ENCODE measurements at regions not wholly inside any gene's neighbourhood (a gene's known extent, or its start where the extent isn't known, plus 50 kb on each side); places are given as distances from the start of the nearest gene placed in this dataset.

DNA sequence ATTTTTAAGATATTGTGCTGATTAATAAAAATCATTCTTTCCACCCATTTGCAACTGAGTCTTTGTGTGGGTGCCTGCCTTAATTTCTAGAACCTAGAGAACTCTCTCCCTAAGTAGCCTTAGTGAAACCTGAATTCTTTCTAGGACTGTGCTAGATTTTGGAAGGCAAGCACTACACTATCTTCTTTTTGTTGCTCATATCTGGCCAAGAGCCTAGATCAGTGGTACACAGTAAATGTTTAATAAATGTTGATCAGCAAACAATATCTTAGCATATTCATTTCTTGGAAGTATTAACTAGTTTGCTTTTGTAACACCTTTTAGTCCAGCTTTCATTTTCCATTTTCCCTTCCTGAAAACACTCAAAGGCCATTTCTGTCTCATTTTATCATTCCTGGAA is 108.5 kb upstream of the CARMIL1 start:
- peaks cover 17% of the 10 kb centered on the region for H3K4me1 ChIP-seq (ENCODE audit: insufficient read depth)
- no peaks in the 10 kb centered on the region for H4K20me1 ChIP-seq (ENCODE audit: insufficient read depth, poor library complexity, severe bottlenecking)
- H3K27ac ChIP-seq, result no peak overlapping the region
- no peaks in the 10 kb centered on the region for H3K9me3 ChIP-seq (ENCODE audit: low read depth)
- H3K4me2 ChIP-seq, result no peak overlapping the region
- H3K79me2 ChIP-seq, result no peaks in the 10 kb centered on the region
- H3K4me3 ChIP-seq, result no peak overlapping the region
- no peak for DNase-seq (ENCODE audit: low spot score)
- H3K27me3 ChIP-seq, result no peaks in the 10 kb centered on the region
- no peaks in the 10 kb centered on the region for H3K9me2 ChIP-seq (replicated peaks; ENCODE audit: insufficient read depth)
- TF ChIP-seq, protein P1, sequence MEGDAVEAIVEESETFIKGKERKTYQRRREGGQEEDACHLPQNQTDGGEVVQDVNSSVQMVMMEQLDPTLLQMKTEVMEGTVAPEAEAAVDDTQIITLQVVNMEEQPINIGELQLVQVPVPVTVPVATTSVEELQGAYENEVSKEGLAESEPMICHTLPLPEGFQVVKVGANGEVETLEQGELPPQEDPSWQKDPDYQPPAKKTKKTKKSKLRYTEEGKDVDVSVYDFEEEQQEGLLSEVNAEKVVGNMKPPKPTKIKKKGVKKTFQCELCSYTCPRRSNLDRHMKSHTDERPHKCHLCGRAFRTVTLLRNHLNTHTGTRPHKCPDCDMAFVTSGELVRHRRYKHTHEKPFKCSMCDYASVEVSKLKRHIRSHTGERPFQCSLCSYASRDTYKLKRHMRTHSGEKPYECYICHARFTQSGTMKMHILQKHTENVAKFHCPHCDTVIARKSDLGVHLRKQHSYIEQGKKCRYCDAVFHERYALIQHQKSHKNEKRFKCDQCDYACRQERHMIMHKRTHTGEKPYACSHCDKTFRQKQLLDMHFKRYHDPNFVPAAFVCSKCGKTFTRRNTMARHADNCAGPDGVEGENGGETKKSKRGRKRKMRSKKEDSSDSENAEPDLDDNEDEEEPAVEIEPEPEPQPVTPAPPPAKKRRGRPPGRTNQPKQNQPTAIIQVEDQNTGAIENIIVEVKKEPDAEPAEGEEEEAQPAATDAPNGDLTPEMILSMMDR (IDR thresholded peaks at IDR 0.05; ENCODE audit: poor library complexity), result no peak
- no peak for TF ChIP-seq EZH2phosphoT487 (IDR thresholded peaks at IDR 0.05; ENCODE audit: low read depth, severe bottlenecking, unreplicated experiment)
- no peak for TF ChIP-seq EZH2 (IDR thresholded peaks at IDR 0.05; ENCODE audit: borderline replicate concordance)
- no peak overlapping the region for H2AFZ ChIP-seq
- no peaks in the 10 kb centered on the region for H3K36me3 ChIP-seq (replicated peaks; ENCODE audit: insufficient read depth, low read depth)

DNA sequence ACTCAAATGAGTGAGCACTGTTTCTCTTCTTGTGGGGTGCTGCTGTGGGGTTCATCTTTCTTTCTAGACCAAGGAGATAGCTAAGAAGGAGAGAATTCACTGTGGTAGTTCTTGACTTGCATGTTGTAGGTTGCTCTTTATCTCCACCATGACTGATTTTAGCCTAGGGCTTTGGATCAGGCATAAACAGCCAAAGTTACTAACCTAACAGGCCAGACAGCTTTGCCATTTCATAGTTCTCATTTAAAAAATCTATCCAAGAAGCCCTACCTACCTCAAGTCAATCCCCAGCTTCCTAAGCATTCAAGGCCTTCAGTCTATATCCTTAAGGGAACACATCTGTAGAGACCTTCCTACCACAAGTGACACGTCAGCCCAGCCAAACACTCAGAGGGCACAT is 107.9 kb upstream of the CARMIL1 start:
- no peak overlapping the region for H3K27ac ChIP-seq

DNA sequence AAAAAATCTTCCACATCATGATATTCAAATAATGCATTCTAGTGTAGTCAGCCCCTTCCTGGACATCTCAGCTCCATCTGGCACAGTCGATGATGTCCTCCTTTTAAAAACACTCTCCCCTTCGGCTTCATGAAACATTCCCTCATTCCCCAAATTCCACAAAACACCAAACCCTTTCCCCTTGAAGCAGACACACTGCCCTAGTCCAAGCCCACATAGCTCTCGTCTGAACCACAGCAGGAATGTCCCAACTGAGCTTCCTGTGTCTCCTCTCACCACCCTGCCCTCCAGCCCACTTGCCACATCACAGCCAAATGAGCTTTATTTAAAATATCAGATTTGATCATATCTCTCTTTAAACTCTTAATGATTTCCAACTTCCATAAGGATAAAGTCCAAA is 106.4 kb upstream of the CARMIL1 start:
- Histone ChIP-seq H3K36me3 (replicated peaks; ENCODE audit: insufficient read depth, low read depth) (no peaks in the 10 kb centered on the region), H2AFZ (no peak overlapping the region), H3K27me3 (no peaks in the 10 kb centered on the region), H3K9me3 (ENCODE audit: low read depth) (no peaks in the 10 kb centered on the region), H3K4me3 (no peak overlapping the region), H3K4me2 (no peak overlapping the region), H3K79me2 (no peaks in the 10 kb centered on the region), H4K20me1 (ENCODE audit: insufficient read depth, poor library complexity, severe bottlenecking) (no peaks in the 10 kb centered on the region), H3K9me2 (replicated peaks; ENCODE audit: insufficient read depth) (no peaks in the 10 kb centered on the region), H3K4me1 (ENCODE audit: insufficient read depth) (peaks cover 17% of the 10 kb centered on the region), H3K27ac (peak overlapping the region; percentile 70)
- no peak for DNase-seq (ENCODE audit: low spot score)
- TF ChIP-seq EZH2 (IDR thresholded peaks at IDR 0.05; ENCODE audit: borderline replicate concordance) (no peak), EZH2phosphoT487 (IDR thresholded peaks at IDR 0.05; ENCODE audit: low read depth, severe bottlenecking, unreplicated experiment) (no peak)
- TF ChIP-seq, protein P1 (IDR thresholded peaks at IDR 0.05; ENCODE audit: poor library complexity), result no peak
- 63% methylated on average over 3 of the region's 3 CpGs for WGBS (ENCODE audit: low lambda C conversion rate, missing lambda C conversion rate)

More for the DNA sequence above, 107.9 kb upstream of the CARMIL1 start:
- Histone ChIP-seq H3K27me3 (no peaks in the 10 kb centered on the region), H3K4me1 (ENCODE audit: insufficient read depth) (peaks cover 17% of the 10 kb centered on the region), H3K79me2 (no peaks in the 10 kb centered on the region), H2AFZ (no peak overlapping the region), H3K9me2 (replicated peaks; ENCODE audit: insufficient read depth) (no peaks in the 10 kb centered on the region), H3K36me3 (replicated peaks; ENCODE audit: insufficient read depth, low read depth) (no peaks in the 10 kb centered on the region), H4K20me1 (ENCODE audit: insufficient read depth, poor library complexity, severe bottlenecking) (no peaks in the 10 kb centered on the region), H3K4me2 (no peak overlapping the region), H3K9me3 (ENCODE audit: low read depth) (no peaks in the 10 kb centered on the region), H3K4me3 (no peak overlapping the region)
- no peak for TF ChIP-seq EZH2 (IDR thresholded peaks at IDR 0.05; ENCODE audit: borderline replicate concordance)
- TF ChIP-seq EZH2phosphoT487 (IDR thresholded peaks at IDR 0.05; ENCODE audit: low read depth, severe bottlenecking, unreplicated experiment), result no peak
- TF ChIP-seq, protein P1 (IDR thresholded peaks at IDR 0.05; ENCODE audit: poor library complexity), result no peak
- no peak for DNase-seq (ENCODE audit: low spot score)
- 95% methylated on average over 1 of the region's 1 CpG for whole genome bisulfite sequencing (ENCODE audit: low lambda C conversion rate, missing lambda C conversion rate)

DNA sequence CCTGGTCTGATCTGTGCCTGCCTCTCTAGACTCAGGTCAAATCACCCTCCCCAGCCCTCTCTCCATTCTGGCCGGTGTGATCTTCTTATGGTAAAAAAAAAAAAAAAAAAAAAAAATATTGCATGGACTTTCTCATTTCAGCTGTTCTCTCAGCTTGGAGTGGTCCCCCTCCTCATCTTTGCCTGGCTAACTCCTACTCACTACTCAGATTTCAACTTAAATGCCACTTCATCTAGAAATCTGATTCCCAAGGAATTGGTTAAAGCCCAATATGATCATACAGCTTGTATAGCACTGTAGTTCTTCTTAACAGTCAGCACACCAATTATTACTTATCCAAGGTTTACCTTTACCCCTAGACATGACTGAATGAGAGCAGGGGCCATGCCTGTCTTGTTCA is 105.9 kb upstream of the CARMIL1 start:
- 89% methylated on average over 1 of the region's 1 CpG for WGBS (ENCODE audit: low lambda C conversion rate, missing lambda C conversion rate)

More for the DNA sequence above, 105.9 kb upstream of the CARMIL1 start:
- Histone ChIP-seq H3K27me3 (no peaks in the 10 kb centered on the region), H3K79me2 (no peaks in the 10 kb centered on the region), H3K9me2 (replicated peaks; ENCODE audit: insufficient read depth) (no peaks in the 10 kb centered on the region), H3K4me3 (no peak overlapping the region), H2AFZ (no peak overlapping the region), H3K27ac (peak overlapping the region; percentile 70), H3K9me3 (ENCODE audit: low read depth) (no peaks in the 10 kb centered on the region), H3K4me1 (ENCODE audit: insufficient read depth) (peaks cover 17% of the 10 kb centered on the region), H4K20me1 (ENCODE audit: insufficient read depth, poor library complexity, severe bottlenecking) (no peaks in the 10 kb centered on the region), H3K4me2 (no peak overlapping the region), H3K36me3 (replicated peaks; ENCODE audit: insufficient read depth, low read depth) (no peaks in the 10 kb centered on the region)
- DNase-seq (ENCODE audit: low spot score), result no peak
- TF ChIP-seq EZH2phosphoT487 (IDR thresholded peaks at IDR 0.05; ENCODE audit: low read depth, severe bottlenecking, unreplicated experiment) (no peak), EZH2 (IDR thresholded peaks at IDR 0.05; ENCODE audit: borderline replicate concordance) (no peak)
- TF ChIP-seq, protein P1 (IDR thresholded peaks at IDR 0.05; ENCODE audit: poor library complexity), result no peak

Measured in hepatocyte (in vitro differentiated cells).